Activated naive CD4-positive, alpha-beta T cell treated with anti-CD3 and anti-CD28 coated beads for 36 hours (primary cell): ENCODE measurements at regions not wholly inside any gene's neighbourhood (a gene's known extent, or its start where the extent isn't known, plus 50 kb on each side); places are given as distances from the start of the nearest gene placed in this dataset.
A peak's percentile ranks its signal among the peaks of the same experiment; 100 is the strongest.

Experiments
- CTCF ChIA-PET: fragments of 350-600 bp; sonication (Branson Sonifier 250); formaldehyde crosslinking; loops from one replicate; lab custom pipeline; 2021; ENCODE audit warnings: antibody characterized with exemption; lab: Charles Lee
- DNase-seq: peaks from one replicate; pipeline ENCODE4 v3.0.0-alpha.2; 2020
- H3K27ac Mint-ChIP-seq: one replicate; pipeline ENCODE4 v1.8.0; 2021; ENCODE audit warnings: mild to moderate bottlenecking, mixed read lengths
- H3K27me3 Mint-ChIP-seq: one replicate; pipeline ENCODE4 v1.8.0; 2021; ENCODE audit warnings: low read depth, mixed read lengths
- H3K36me3 Mint-ChIP-seq: one replicate; pipeline ENCODE4 v1.8.0; 2021; ENCODE audit warnings: low read depth, mixed read lengths
- H3K4me1 Mint-ChIP-seq: one replicate; pipeline ENCODE4 v1.8.0; 2021; ENCODE audit warnings: low read depth, mixed read lengths
- H3K4me3 Mint-ChIP-seq: one replicate; pipeline ENCODE4 v1.8.0; 2021; ENCODE audit warnings: mild to moderate bottlenecking, moderate library complexity, mixed read lengths
- H3K9me3 Mint-ChIP-seq: one replicate; pipeline ENCODE4 v1.8.0; 2021; ENCODE audit warnings: mixed read lengths
- intact Hi-C: fragments of 100-400 bp; cut with micrococcal nuclease; formaldehyde crosslinking; loops from one replicate; pipeline ENCODE4 v1.15.1; 2023

- H3K9me3 Mint-ChIP-seq, result peaks cover 5% of the 10 kb centered on the region
- CTCF ChIA-PET, result interaction anchor here (1.7 kb wide), 1 partner anchor 10 kb away, joined by 4 read pairs; no protein-coding TSS in a partner anchor
- H3K36me3 Mint-ChIP-seq, result peaks cover 6% of the 10 kb centered on the region
- no peak overlapping the region for H3K27ac Mint-ChIP-seq
- no peak for DNase-seq
- H3K27me3 Mint-ChIP-seq, result no peaks in the 10 kb centered on the region
- no peak overlapping the region for H3K4me3 Mint-ChIP-seq
- intact Hi-C loops, result no loop called here
- H3K4me1 Mint-ChIP-seq, result peaks cover 86% of the 10 kb centered on the region
Measured at GRCh38 chr2:204012072-204012653, 75.6 kb downstream of the ICOS start.

- peaks cover 75% of the 10 kb centered on the region for H3K4me1 Mint-ChIP-seq
- H3K27me3 Mint-ChIP-seq, result no peaks in the 10 kb centered on the region
- peak overlapping the region; percentile 87 for H3K27ac Mint-ChIP-seq
- intact Hi-C loops, result loop anchor here (1.0 kb wide), 3 partner anchors 9 to 27 kb away; no protein-coding TSS in a partner anchor
- H3K4me3 Mint-ChIP-seq, result no peak overlapping the region
- CTCF ChIA-PET, result interaction anchor here (0.9 to 1.9 kb wide), 4 partner anchors 12 to 80 kb away, joined by 3 to 5 read pairs (median 4); no protein-coding TSS in a partner anchor
- H3K36me3 Mint-ChIP-seq, result no peaks in the 10 kb centered on the region
- H3K9me3 Mint-ChIP-seq, result peaks cover 1% of the 10 kb centered on the region
- peak; percentile 55 for DNase-seq
Measured at GRCh38 chr2:204015118-204015843, 78.7 kb downstream of the ICOS start.

GRCh38 chr2:204018717-204019116 is 82.2 kb downstream of the ICOS start:
- intact Hi-C loops, result loop anchor here (1.0 kb wide), 9 partner anchors 9 to 147 kb away; no protein-coding TSS in a partner anchor
- H3K36me3 Mint-ChIP-seq, result no peaks in the 10 kb centered on the region
- H3K27ac Mint-ChIP-seq, result peak overlapping the region; percentile 70
- DNase-seq, result no peak
- H3K27me3 Mint-ChIP-seq, result no peaks in the 10 kb centered on the region
- no peak overlapping the region for H3K4me3 Mint-ChIP-seq
- peaks cover 1% of the 10 kb centered on the region for H3K9me3 Mint-ChIP-seq
- peaks cover 65% of the 10 kb centered on the region for H3K4me1 Mint-ChIP-seq
- CTCF ChIA-PET, result interaction anchor here (0.9 to 1.4 kb wide), 3 partner anchors 15 to 32 kb away, joined by 3 to 4 read pairs (median 3); no protein-coding TSS in a partner anchor

GRCh38 chr2:204019572-204020501 is 83.3 kb downstream of the ICOS start:
- DNase-seq, result peak; percentile 90
- H3K27me3 Mint-ChIP-seq, result no peaks in the 10 kb centered on the region
- H3K4me1 Mint-ChIP-seq, result peaks cover 65% of the 10 kb centered on the region
- H3K27ac Mint-ChIP-seq, result peak overlapping the region; percentile 70
- H3K36me3 Mint-ChIP-seq, result no peaks in the 10 kb centered on the region
- CTCF ChIA-PET, result interaction anchor here (0.7 to 1.4 kb wide), 5 partner anchors 16 to 33 kb away, joined by 3 to 5 read pairs (median 4); no protein-coding TSS in a partner anchor
- peaks cover 1% of the 10 kb centered on the region for H3K9me3 Mint-ChIP-seq
- intact Hi-C loops, result loop anchor here (1.0 to 5.0 kb wide), 11 partner anchors 7 to 1662 kb away; partner anchors contain the start of gene NRP2
- no peak overlapping the region for H3K4me3 Mint-ChIP-seq

- intact Hi-C loops, result loop anchor here (5.0 kb wide), 2 partner anchors 241 to 1661 kb away; partner anchors contain the start of gene NRP2
- Mint-ChIP-seq H3K36me3 (no peaks in the 10 kb centered on the region), H3K4me1 (peaks cover 54% of the 10 kb centered on the region), H3K27ac (no peak overlapping the region), H3K27me3 (no peaks in the 10 kb centered on the region), H3K4me3 (no peak overlapping the region), H3K9me3 (no peaks in the 10 kb centered on the region)
- CTCF ChIA-PET, result interaction anchor here (1.6 to 7.6 kb wide), 2 partner anchors 51 to 54 kb away, joined by 3 to 41 read pairs; no protein-coding TSS in a partner anchor
- no peak for DNase-seq
Measured at GRCh38 chr2:204021290-204022081, 84.9 kb downstream of the ICOS start.

GRCh38 chr2:204022550-204022949 is 86.0 kb downstream of the ICOS start:
- intact Hi-C loops, result loop anchor here (5.0 kb wide), 2 partner anchors 240 to 1660 kb away; partner anchors contain the start of gene NRP2
- DNase-seq, result peak; percentile 57

GRCh38 chr2:204023088-204023487 is 86.5 kb downstream of the ICOS start:
- Mint-ChIP-seq H3K4me3 (no peak overlapping the region), H3K36me3 (no peaks in the 10 kb centered on the region), H3K9me3 (no peaks in the 10 kb centered on the region), H3K27me3 (no peaks in the 10 kb centered on the region), H3K4me1 (peaks cover 62% of the 10 kb centered on the region), H3K27ac (peak overlapping the region; percentile 63)
- intact Hi-C loops, result loop anchor here (5.0 kb wide), 2 partner anchors 239 to 1659 kb away; partner anchors contain the start of gene NRP2
- CTCF ChIA-PET, result interaction anchor here (0.7 to 7.6 kb wide), 20 partner anchors 9 to 158 kb away, joined by 3 to 41 read pairs (median 4); no protein-coding TSS in a partner anchor
- peak; percentile 24 for DNase-seq

More at GRCh38 chr2:204022550-204022949, 86.0 kb downstream of the ICOS start:
- Mint-ChIP-seq H3K27me3 (no peaks in the 10 kb centered on the region), H3K36me3 (no peaks in the 10 kb centered on the region), H3K27ac (peak overlapping the region; percentile 63), H3K4me3 (no peak overlapping the region), H3K9me3 (no peaks in the 10 kb centered on the region), H3K4me1 (peaks cover 60% of the 10 kb centered on the region)
- CTCF ChIA-PET, result interaction anchor here (0.6 to 7.6 kb wide), 15 partner anchors 15 to 221 kb away, joined by 3 to 41 read pairs (median 5); no protein-coding TSS in a partner anchor

- peaks cover 51% of the 10 kb centered on the region for H3K4me1 Mint-ChIP-seq
- intact Hi-C loops, result loop anchor here (1.0 to 5.0 kb wide), 8 partner anchors 26 to 1658 kb away; partner anchors contain the start of gene NRP2
Measured at GRCh38 chr2:204024503-204024902, 87.9 kb downstream of the ICOS start.

GRCh38 chr2:204024906-204025475 is 88.4 kb downstream of the ICOS start:
- no peak for DNase-seq
- no peak overlapping the region for H3K27ac Mint-ChIP-seq
- CTCF ChIA-PET, result interaction anchor here (0.7 to 7.6 kb wide), 13 partner anchors 26 to 235 kb away, joined by 3 to 41 read pairs (median 4); no protein-coding TSS in a partner anchor
- H3K4me1 Mint-ChIP-seq, result peaks cover 46% of the 10 kb centered on the region
- H3K27me3 Mint-ChIP-seq, result no peaks in the 10 kb centered on the region
- intact Hi-C loops, result loop anchor here (1.0 to 5.0 kb wide), 9 partner anchors 26 to 1657 kb away; partner anchors contain the start of gene NRP2
- H3K4me3 Mint-ChIP-seq, result no peak overlapping the region
- H3K9me3 Mint-ChIP-seq, result no peaks in the 10 kb centered on the region
- H3K36me3 Mint-ChIP-seq, result no peaks in the 10 kb centered on the region

More at GRCh38 chr2:204024503-204024902, 87.9 kb downstream of the ICOS start:
- Mint-ChIP-seq H3K9me3 (no peaks in the 10 kb centered on the region), H3K36me3 (no peaks in the 10 kb centered on the region), H3K4me3 (no peak overlapping the region), H3K27ac (no peak overlapping the region), H3K27me3 (no peaks in the 10 kb centered on the region)
- DNase-seq, result peak; percentile 71
- CTCF ChIA-PET, result interaction anchor here (0.8 to 7.6 kb wide), 16 partner anchors 26 to 234 kb away, joined by 3 to 41 read pairs (median 6); no protein-coding TSS in a partner anchor

GRCh38 chr2:204026294-204026693 is 89.7 kb downstream of the ICOS start:
- CTCF ChIA-PET, result interaction anchor here (0.8 to 7.6 kb wide), 4 partner anchors 25 to 78 kb away, joined by 3 to 41 read pairs (median 6); no protein-coding TSS in a partner anchor

More at GRCh38 chr2:204026294-204026693, 89.7 kb downstream of the ICOS start:
- peaks cover 42% of the 10 kb centered on the region for H3K4me1 Mint-ChIP-seq
- no peak for DNase-seq
- H3K27me3 Mint-ChIP-seq, result peaks cover 3% of the 10 kb centered on the region
- intact Hi-C loops, result loop anchor here (5.0 kb wide), 1 partner anchor 216 kb away; no protein-coding TSS in a partner anchor
- no peak overlapping the region for H3K4me3 Mint-ChIP-seq
- H3K9me3 Mint-ChIP-seq, result no peaks in the 10 kb centered on the region
- no peaks in the 10 kb centered on the region for H3K36me3 Mint-ChIP-seq
- H3K27ac Mint-ChIP-seq, result peak overlapping the region; percentile 75
